GM19239 (cell line): ENCODE measurements at regions not wholly inside any gene's neighbourhood (a gene's known extent, or its start where the extent isn't known, plus 50 kb on each side); places are given as distances from the start of the nearest gene placed in this dataset.

Experiments used
- DNase-seq: peaks from one replicate; pipeline ENCODE4 v3.0.0; 2011; ENCODE audit warnings: low spot score; ENCODE audit not compliant: insufficient read length
- FAIRE-seq: peaks from 2 replicates; lab custom pipeline; 2011; peaks lifted over from hg19 to GRCh38; lab: Jason Lieb, UNC

DNA sequence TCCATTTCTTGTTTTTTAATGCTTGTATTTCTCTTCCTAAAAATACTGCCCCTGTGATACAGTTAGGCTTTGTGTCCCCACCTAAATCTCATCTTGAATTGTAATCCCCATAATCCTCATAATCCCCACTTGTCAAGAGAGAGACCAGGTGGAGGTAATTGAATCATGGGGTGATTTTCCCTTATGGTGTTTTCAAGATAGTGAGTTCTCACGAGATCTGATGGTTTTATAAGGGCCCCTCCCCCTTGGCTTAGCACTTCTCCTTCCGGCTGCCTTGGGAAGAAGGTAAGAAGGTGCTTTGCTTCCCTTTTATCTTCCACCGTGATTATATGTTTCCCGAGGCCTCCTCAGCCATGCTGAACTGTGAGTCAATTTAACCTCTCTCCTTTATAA lies 227.4 kb downstream of the MAN2A1 start:
- FAIRE-seq, result no peak

DNA sequence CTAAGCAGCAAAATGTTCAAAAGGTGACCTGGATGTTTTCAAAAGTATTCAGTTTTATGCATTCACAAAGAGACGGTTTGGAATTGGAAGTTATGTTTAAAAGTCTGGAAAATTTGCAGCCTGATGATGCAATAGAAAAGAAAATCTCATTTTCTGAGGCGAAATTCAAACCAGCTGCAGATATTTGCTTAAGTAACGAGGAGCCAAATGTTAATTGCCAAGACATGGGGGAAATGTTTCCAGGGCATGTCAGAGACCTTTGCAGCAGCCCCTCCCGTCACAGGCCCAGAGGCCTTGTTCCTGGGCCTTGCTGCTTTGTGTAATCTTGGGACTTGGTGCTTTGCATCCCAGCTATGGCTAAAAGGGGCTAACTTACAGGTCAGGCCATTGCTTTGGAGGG lies 228.2 kb downstream of the MAN2A1 start:
- FAIRE-seq, result no peak

More for the DNA sequence above, 227.4 kb downstream of the MAN2A1 start:
- no peak for DNase-seq

DNA sequence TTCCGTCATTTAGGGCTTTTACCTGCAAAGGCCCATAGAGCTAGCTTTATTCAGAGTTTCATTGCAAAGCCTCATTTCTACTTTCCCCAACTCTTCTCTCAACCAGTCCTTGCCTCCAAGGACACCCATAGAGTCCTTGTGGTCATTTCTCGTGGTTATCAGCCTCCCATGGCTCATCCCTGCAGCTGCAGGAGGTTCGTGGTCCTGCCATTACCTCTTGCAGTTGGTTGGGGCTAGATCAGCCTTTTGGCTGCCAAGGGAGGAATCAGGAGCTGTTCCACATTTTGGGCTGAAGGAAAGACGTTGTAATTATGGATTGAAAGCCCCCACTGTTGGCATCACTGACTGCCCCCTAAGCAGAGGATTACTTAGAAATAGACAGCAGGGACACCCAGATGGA lies 231.0 kb downstream of the MAN2A1 start:
- FAIRE-seq (no peak), DNase-seq (no peak)

More for the DNA sequence above, 228.2 kb downstream of the MAN2A1 start:
- DNase-seq, result no peak

DNA sequence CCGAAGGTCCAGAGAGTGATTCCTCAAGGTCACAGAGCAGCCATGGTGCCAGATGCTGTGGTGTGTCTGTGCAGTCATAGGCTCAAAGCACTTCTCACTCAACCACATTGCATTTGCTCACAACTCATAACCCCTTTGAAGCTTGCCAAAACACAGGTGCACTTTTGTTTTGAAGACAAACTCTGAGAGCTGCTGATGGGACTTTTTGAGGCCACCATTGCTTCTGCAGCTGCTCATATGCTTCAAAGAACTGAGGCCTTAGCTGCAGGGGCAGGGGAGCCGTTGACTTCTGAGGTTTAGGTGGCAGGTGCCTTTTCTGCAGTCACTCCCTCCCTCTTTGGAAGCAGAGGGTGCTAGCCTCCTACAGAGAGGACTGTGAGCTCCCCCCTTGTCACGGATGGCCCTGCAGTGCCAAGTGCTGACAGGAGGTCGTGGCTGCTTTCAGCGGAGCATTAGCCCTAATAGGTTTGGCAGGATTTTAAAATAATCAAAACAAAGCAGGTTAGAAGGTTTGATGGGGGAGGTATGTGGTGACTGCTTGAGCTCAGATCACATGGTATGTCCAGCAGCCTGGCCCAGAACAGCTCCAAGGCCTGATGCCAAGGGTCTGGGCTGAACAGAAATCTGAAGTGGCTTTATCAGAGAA lies 232.1 kb downstream of the MAN2A1 start:
- DNase-seq, result no peak
- no peak for FAIRE-seq

DNA sequence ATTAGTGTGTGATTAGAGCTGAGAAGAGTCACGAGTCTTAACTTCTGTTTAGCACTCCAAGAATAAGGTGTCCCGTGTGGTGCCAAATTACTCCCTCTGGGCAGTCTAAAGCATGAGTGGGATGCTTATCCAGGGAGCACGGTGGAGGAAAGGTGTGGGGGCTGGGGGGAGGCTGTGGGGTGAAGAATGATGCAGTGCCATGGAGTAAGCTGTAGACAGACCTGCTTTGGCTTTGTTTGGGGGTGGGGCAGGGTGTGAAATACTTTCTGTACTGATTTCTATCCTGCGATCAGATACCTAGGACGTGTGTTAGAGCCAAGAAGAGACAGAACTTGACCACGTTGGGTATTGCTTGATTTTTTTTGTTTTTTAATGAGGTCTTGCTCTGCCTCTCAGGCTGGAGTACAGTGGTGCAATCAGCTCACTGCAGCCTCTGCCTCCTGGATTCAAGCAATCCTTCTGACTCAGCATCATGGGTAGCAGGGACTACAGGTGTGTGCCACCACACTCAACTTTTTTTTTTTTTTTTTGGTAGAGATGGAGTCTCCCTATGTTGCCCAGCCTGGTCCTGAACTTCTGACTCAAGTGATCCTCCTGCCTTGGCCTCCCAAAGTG lies 232.8 kb downstream of the MAN2A1 start:
- FAIRE-seq (no peak), DNase-seq (no peak)

- FAIRE-seq, result no peak
- DNase-seq, result no peak
Observed at GRCh38 chr5:109923205-109923604, 233.5 kb downstream of the MAN2A1 start.

- FAIRE-seq, result no peak
- no peak for DNase-seq
Observed at GRCh38 chr5:109924237-109925107, 234.7 kb downstream of the MAN2A1 start.

DNA sequence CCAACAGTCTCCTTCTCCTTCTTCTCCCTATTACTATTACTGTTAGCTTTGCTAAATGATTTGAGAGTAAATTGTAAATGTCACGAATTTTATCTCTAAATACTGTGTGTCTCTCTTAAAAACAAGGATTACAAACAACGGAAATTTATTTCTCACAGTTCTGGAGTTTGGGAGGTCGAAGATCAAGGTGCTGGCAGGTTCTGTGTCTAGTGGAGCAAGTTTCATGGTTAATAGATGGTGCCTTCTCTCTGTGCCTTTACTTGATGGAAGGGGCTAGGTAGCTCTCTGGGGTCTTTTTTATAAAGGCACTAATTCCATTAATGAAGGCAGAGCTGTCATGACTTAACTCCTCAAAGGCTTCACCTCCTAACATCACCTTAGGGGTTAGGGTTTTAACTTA lies 237.9 kb downstream of the MAN2A1 start:
- no peak for DNase-seq
- no peak for FAIRE-seq

DNA sequence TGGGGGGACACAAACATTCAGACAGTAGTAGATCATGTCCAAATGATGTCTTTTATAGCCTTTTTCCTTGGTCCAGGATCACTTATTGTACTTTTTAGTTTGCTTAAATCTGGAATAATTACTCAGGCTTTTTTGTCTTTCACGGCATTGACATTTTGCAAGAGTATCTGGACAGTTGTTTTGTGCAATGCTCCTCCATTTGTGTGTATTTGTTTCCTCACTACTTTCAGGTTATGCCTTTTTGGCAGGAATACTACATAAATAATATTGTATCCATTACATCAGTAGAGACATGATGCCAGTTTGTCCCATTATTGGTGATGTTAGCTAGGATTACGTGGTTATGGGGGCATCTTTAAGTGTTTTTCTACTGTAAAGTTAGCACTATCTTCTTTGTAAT lies 238.3 kb downstream of the MAN2A1 start:
- FAIRE-seq, result no peak

DNA sequence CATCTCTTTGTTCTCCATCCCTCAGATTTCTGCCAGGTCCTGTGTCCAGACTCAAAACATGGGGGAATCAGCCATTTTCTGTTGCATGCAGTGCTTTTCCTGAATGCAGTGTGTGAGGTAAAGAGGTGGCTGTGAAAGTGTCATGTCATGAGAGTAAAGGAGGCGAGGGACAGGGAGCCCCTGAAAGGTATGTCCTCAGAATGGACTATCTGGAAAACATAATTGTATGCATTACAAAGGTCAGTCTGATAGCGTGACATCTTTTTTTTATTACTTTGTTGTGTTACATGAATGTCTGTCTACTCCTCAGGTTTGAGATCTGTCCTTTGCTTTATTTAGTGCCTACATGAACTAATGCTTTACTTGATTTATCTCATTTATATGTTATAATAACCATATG lies 239.1 kb downstream of the MAN2A1 start:
- DNase-seq, result no peak
- FAIRE-seq, result no peak

More for the DNA sequence above, 238.3 kb downstream of the MAN2A1 start:
- DNase-seq, result no peak

GRCh38 chr5:109929376-109929775 lies 239.6 kb downstream of the MAN2A1 start:
- DNase-seq (no peak), FAIRE-seq (no peak)

- FAIRE-seq (no peak), DNase-seq (no peak)
Observed at GRCh38 chr5:109929911-109930310, 240.2 kb downstream of the MAN2A1 start.

DNA sequence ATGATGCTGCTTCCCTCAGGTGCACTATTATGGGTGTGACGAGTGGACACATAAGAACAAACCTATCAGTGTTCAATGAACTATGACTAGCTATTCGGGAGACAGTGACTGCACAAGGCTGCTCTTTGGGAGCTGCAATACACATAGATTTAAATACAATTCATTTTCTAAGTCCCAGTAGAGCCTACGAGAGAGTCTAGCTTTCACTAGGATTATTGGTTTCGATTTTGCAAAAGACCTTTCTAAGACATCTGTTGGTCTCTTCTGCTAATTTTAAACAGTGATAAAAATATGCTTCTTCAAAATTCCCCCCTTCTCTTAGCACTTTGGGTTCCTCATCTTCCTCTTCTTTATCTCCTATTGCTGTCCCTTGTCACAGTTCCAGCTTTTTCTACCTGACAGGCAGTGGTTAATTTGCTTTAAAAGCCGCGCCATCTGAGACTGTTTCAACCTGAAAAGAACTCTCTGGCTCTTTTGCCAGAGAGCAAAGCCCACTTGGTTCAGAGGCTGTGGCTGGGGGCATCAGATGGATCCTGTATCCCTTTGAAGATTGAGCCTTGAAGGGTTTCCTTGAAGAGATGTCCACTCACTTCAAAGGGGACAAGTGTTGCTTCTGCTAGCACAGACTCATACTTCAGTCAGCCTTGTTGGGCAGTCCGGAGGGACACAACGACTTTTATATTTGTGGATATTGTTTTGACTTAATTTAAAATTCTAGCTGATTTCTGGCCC lies 241.5 kb downstream of the MAN2A1 start:
- no peak for FAIRE-seq
- no peak for DNase-seq

GRCh38 chr5:109935833-109936490 lies 246.2 kb downstream of the MAN2A1 start:
- DNase-seq, result no peak
- no peak for FAIRE-seq

GRCh38 chr5:109936996-109937395 lies 247.3 kb downstream of the MAN2A1 start:
- peak; percentile 23 for FAIRE-seq
- DNase-seq, result no peak

DNA sequence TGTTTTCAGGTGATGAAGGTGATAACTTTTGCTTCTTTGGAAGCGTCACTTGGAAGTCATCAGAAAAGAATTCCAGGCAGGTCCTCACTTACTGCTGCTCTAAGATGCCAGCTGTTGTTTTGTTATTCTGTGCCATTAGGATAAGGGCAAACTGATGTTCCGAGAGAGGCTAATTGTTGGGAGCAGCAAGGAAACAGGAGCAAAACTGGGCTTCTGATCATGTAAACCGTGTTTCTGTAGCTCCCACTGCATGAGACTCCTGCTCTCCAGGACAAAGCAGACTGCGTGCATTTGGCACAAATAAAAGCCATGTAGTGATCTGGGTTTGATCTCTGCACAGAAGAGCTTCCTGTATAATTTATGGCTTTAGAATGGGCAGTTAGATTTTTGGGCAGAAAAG lies 248.2 kb downstream of the MAN2A1 start:
- FAIRE-seq, result no peak

GRCh38 chr5:109938453-109938852 lies 248.7 kb downstream of the MAN2A1 start:
- FAIRE-seq, result no peak
- no peak for DNase-seq

More for the DNA sequence above, 248.2 kb downstream of the MAN2A1 start:
- no peak for DNase-seq

- no peak for FAIRE-seq
- DNase-seq, result no peak
Observed at GRCh38 chr5:109939116-109939682, 249.5 kb downstream of the MAN2A1 start.

DNA sequence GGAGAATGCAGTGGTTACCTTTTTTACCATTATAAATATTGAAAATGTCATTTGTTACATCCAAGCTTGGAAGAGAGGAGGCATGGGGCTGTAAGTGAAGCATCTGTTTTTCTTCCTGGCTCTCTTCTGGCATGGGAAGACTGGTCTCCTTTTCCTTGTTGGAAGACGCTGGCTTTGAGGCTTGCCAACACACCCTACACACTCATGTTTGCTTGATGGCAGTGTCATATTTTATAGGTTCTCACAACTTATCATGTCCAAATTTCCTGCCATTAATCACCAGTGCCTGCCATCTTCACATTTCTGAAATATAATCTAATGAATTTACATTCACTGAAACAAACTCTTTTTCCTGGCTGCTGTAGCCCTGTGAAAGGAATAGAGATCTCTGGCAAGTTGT lies 252.9 kb downstream of the MAN2A1 start:
- DNase-seq, result no peak
- no peak for FAIRE-seq
